IMR-90 (cell line): ENCODE measurements at regions not wholly inside any gene's neighbourhood (a gene's known extent, or its start where the extent isn't known, plus 50 kb on each side); places are given as distances from the start of the nearest gene placed in this dataset.

Experiments
- ATAC-seq: fragments of 200-7000 bp; cut with Tn5 transposase; 2 replicates; pipeline ENCODE4 v1.9.1; 2020; ENCODE audit warnings: low read depth, mild to moderate bottlenecking, moderate library complexity
- BruUV-seq: library from RNA; stranded (reverse); fragments of 400-500 nt; replicated peaks from 2 replicates; lab custom pipeline; 2021; lab: Mats Ljungman, UMichigan
- CTCF ChIA-PET: fragments of 300-600 bp; formaldehyde crosslinking; extraction: SDS; loops from one replicate; lab custom pipeline; 2021; ENCODE audit warnings: antibody characterized with exemption; lab: Yijun Ruan, JAX
- POLR2A ChIA-PET: fragments of 300-600 bp; sonication (Branson Sonifier 250); formaldehyde crosslinking; loops from one replicate; lab custom pipeline; 2022; ENCODE audit warnings: antibody characterized with exemption; ENCODE audit not compliant: unreplicated experiment; lab: Charles Lee
- DNase-seq: peaks from one replicate; pipeline ENCODE4 v3.0.0; 2013
- H2AFZ ChIP-seq: replicated peaks from 2 replicates; pipeline ENCODE3; 2013; ENCODE audit warnings: low read length, mild to moderate bottlenecking; ENCODE audit not compliant: poor library complexity
- H2AK5ac ChIP-seq: 2 replicates; pipeline ENCODE4 v1.6.1; 2013; ENCODE audit warnings: low read depth, low read length, inconsistent platforms
- H2AK9ac ChIP-seq: replicated peaks from 2 replicates; pipeline ENCODE3; 2013; ENCODE audit warnings: mild to moderate bottlenecking, low read depth, low read length, moderate library complexity; ENCODE audit not compliant: poor library complexity
- H2BK120ac ChIP-seq: 2 replicates; pipeline ENCODE4 v1.6.1; 2013; ENCODE audit warnings: low read depth, low read length, inconsistent platforms
- H2BK15ac ChIP-seq: 3 replicates; pipeline ENCODE4 v1.6.1; 2013; ENCODE audit warnings: low read depth, low read length, inconsistent platforms
- H2BK20ac ChIP-seq: 2 replicates; pipeline ENCODE4 v1.6.1; 2013; ENCODE audit warnings: low read depth, mild to moderate bottlenecking, inconsistent platforms, low read length, moderate library complexity
- H2BK5ac ChIP-seq: 2 replicates; pipeline ENCODE4 v1.6.1; 2013; ENCODE audit warnings: mild to moderate bottlenecking, low read depth, low read length, inconsistent platforms; ENCODE audit not compliant: poor library complexity, severe bottlenecking
- H3K14ac ChIP-seq: replicated peaks from 2 replicates; pipeline ENCODE4 v1.6.1; 2013; ENCODE audit warnings: low read depth, low read length, inconsistent platforms
- H3K18ac ChIP-seq: 2 replicates; pipeline ENCODE4 v1.6.1; 2013; ENCODE audit warnings: low read depth, low read length, control low read depth
- H3K23ac ChIP-seq: 2 replicates; pipeline ENCODE4 v1.6.1; 2013; ENCODE audit warnings: low read depth, low read length, inconsistent platforms
- H3K27ac ChIP-seq: 2 replicates; pipeline ENCODE4 v1.5.1; 2013; ENCODE audit warnings: mild to moderate bottlenecking, control low read depth, low read length; ENCODE audit not compliant: insufficient read depth
- H3K27me3 ChIP-seq: 2 replicates; pipeline ENCODE4 v1.6.1; 2013; ENCODE audit warnings: low read length; ENCODE audit not compliant: control insufficient read depth, insufficient read depth
- H3K36me3 ChIP-seq: 2 replicates; pipeline ENCODE4 v1.6.1; 2013; ENCODE audit warnings: low read length, mixed read lengths; ENCODE audit not compliant: control insufficient read depth, insufficient read depth
- H3K4ac ChIP-seq: 2 replicates; pipeline ENCODE4 v1.6.1; 2013; ENCODE audit warnings: low read depth, low read length, inconsistent platforms
- H3K4me1 ChIP-seq: 2 replicates; pipeline ENCODE4 v1.6.1; 2013; ENCODE audit warnings: low read length, mixed read lengths; ENCODE audit not compliant: control insufficient read depth, insufficient read depth
- H3K4me2 ChIP-seq: 2 replicates; pipeline ENCODE4 v1.6.1; 2013; ENCODE audit warnings: low read depth, mild to moderate bottlenecking, control low read depth, low read length, moderate library complexity
- H3K4me3 ChIP-seq: 2 replicates; pipeline ENCODE4 v1.5.1; 2013; ENCODE audit warnings: low read depth, mild to moderate bottlenecking, control low read depth, low read length, moderate library complexity; ENCODE audit not compliant: insufficient read depth
- H3K56ac ChIP-seq: 2 replicates; pipeline ENCODE4 v1.6.1; 2013; ENCODE audit warnings: low read length, inconsistent platforms; ENCODE audit not compliant: insufficient read depth; ENCODE audit errors: extremely low read depth
- H3K79me1 ChIP-seq, 2 experiments: 2 replicates each; pipeline ENCODE4 v1.6.1; 2013; ENCODE audit warnings: low read length in 2 of 2, inconsistent platforms in 1 of 2, low read depth in 1 of 2
- H3K9ac ChIP-seq: 2 replicates; pipeline ENCODE4 v1.6.1; 2013; ENCODE audit warnings: low read depth, low read length, control low read depth
- H3K9me1 ChIP-seq: 2 replicates; pipeline ENCODE4 v1.6.1; 2013; ENCODE audit warnings: low read length, inconsistent platforms; ENCODE audit not compliant: insufficient read depth
- H3K9me3 ChIP-seq: 2 replicates; pipeline ENCODE4 v1.6.1; 2013; ENCODE audit warnings: low read length; ENCODE audit not compliant: control insufficient read depth, insufficient read depth
- H4K20me1 ChIP-seq: 2 replicates; pipeline ENCODE4 v1.6.1; 2013; ENCODE audit warnings: low read length, inconsistent platforms; ENCODE audit not compliant: insufficient read depth
- H4K5ac ChIP-seq: 2 replicates; pipeline ENCODE4 v1.6.1; 2013; ENCODE audit warnings: mild to moderate bottlenecking, low read depth, low read length, control low read depth
- H4K8ac ChIP-seq, 2 experiments: 2 replicates each; pipeline ENCODE4 v1.6.1; 2013; ENCODE audit warnings: low read depth in 2 of 2, low read length in 2 of 2, control low read depth in 1 of 2, inconsistent platforms in 1 of 2
- H4K91ac ChIP-seq: 2 replicates; pipeline ENCODE4 v1.6.1; 2013; ENCODE audit warnings: low read depth, low read length, inconsistent platforms; ENCODE audit not compliant: insufficient read depth
- BHLHE40 ChIP-seq: fragments of 150-350 bp; IDR thresholded peaks from 2 replicates; pipeline ENCODE4 v1.6.1; 2016; ENCODE audit warnings: mild to moderate bottlenecking, low read depth, low read length
- CEBPB ChIP-seq: IDR thresholded peaks from 2 replicates; pipeline ENCODE4 v1.6.1; 2012; ENCODE audit warnings: low read depth, low read length, improper control_type of control experiment
- CHD1 ChIP-seq: IDR thresholded peaks from 2 replicates; pipeline ENCODE4 v1.6.1; 2012; ENCODE audit warnings: low read depth, low read length, improper control_type of control experiment
- CTCF ChIP-seq: conservative IDR thresholded peaks from 2 replicates; pipeline ENCODE4 v1.5.1; 2012; ENCODE audit warnings: mild to moderate bottlenecking, low read depth, low read length, improper control_type of control experiment
- ELK1 ChIP-seq: fragments of 150-350 bp; IDR thresholded peaks from 2 replicates; pipeline ENCODE4 v1.6.1; 2016; ENCODE audit warnings: low read depth, mild to moderate bottlenecking, low read length, moderate library complexity, borderline replicate concordance
- FOS ChIP-seq: fragments of 150-350 bp; IDR thresholded peaks from 2 replicates; pipeline ENCODE4 v1.6.1; 2016; ENCODE audit warnings: low read depth, low read length
- MAFK ChIP-seq: IDR thresholded peaks from 2 replicates; pipeline ENCODE4 v1.6.1; 2012; ENCODE audit warnings: low read depth, low read length, improper control_type of control experiment
- MAZ ChIP-seq: IDR thresholded peaks from 2 replicates; pipeline ENCODE4 v1.6.1; 2012; ENCODE audit warnings: low read depth, mild to moderate bottlenecking, low read length, improper control_type of control experiment, moderate library complexity, borderline replicate concordance
- MXI1 ChIP-seq: IDR thresholded peaks from 2 replicates; pipeline ENCODE4 v1.6.1; 2012; ENCODE audit warnings: low read depth, mild to moderate bottlenecking, low read length, moderate library complexity, borderline replicate concordance
- NFE2L2 ChIP-seq: fragments of 150-350 bp; IDR thresholded peaks from 2 replicates; pipeline ENCODE4 v1.6.1; 2016; ENCODE audit warnings: low read depth, mild to moderate bottlenecking, low read length
- POLR2A ChIP-seq: IDR thresholded peaks from 2 replicates; pipeline ENCODE4 v1.6.1; 2012; ENCODE audit warnings: mild to moderate bottlenecking, low read depth, low read length
- RAD21 ChIP-seq: IDR thresholded peaks from 2 replicates; pipeline ENCODE4 v1.6.1; 2012; ENCODE audit warnings: low read length, improper control_type of control experiment
- RCOR1 ChIP-seq: IDR thresholded peaks from 2 replicates; pipeline ENCODE4 v1.6.1; 2012; ENCODE audit warnings: mild to moderate bottlenecking, low read length, improper control_type of control experiment; ENCODE audit not compliant: insufficient replicate concordance
- RFX5 ChIP-seq: IDR thresholded peaks from 2 replicates; pipeline ENCODE4 v1.8.0; 2012; ENCODE audit warnings: low read depth, mild to moderate bottlenecking, low read length, moderate library complexity
- SMC3 ChIP-seq: fragments of 150-350 bp; IDR thresholded peaks from 2 replicates; pipeline ENCODE4 v1.6.1; 2016; ENCODE audit warnings: low read depth, mild to moderate bottlenecking, antibody characterized with exemption, low read length, moderate library complexity
- WGBS, 2 experiments: methylation state at CpG; one replicate each; pipeline versions ENCODE4 v1.1.5 to v1.1.7; 2013; ENCODE audit warnings: missing lambda C conversion rate in 2 of 2; ENCODE audit not compliant: insufficient read length in 1 of 2; ENCODE audit errors: extremely low coverage in 2 of 2; 5-methylcytosine and 5-hydroxymethylcytosine counted together
- dilution Hi-C: fragments of 300-500 bp; cut with HindIII; formaldehyde crosslinking; loops from one replicate; pipeline ENCODE4 v1.14.3; 2018; ENCODE audit warnings: low sequenced_read_pairs; ENCODE audit not compliant: unreplicated experiment
- in situ Hi-C: fragments of 300-500 bp; cut with MboI; formaldehyde crosslinking; loops from 3 replicates; pipeline ENCODE4 v1.14.3; 2019; ENCODE audit warnings: low sequenced_read_pairs, inconsistent platforms, mixed read lengths
- intact Hi-C: fragments of 100-400 bp; cut with micrococcal nuclease; formaldehyde crosslinking; loops from 2 replicates; pipeline ENCODE4 v1.10.0; 2022
- TF ChIP-seq, protein P1 (sequence below): fragments of 150-350 bp; IDR thresholded peaks from 2 replicates; pipeline ENCODE4 v1.6.1; 2017; ENCODE audit warnings: mild to moderate bottlenecking, antibody characterized with exemption, low read length, low read depth

DNA sequence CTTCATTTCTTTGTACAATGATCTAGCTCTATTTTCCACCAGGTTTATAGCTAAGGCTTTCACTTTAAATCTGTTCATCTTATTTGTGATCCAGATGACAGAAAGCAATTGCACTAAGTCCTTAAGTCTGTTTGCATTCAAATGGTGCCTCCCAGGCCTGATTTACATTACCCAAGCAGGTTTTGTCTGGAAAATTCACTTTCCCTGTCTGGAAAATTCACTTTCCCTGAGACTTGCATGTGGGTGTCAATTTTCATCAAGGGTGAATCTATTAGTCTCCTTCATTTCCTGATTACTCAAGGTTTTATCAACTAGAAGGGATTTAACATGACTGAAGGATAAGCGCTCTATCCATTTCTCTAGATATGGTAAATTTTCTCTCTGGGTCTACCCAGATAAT lies 1480.2 kb upstream of the GOT2 start:
- intact Hi-C loops = no loop called here
- H3K4ac ChIP-seq = no peak overlapping the region
- peaks cover 3% of the 10 kb centered on the region for H3K9me3 ChIP-seq
- H3K79me1 ChIP-seq = no peaks in the 10 kb centered on the region
- H2AK9ac ChIP-seq = no peak overlapping the region
- H3K4me2 ChIP-seq = no peak overlapping the region
- TF ChIP-seq CTCF (no peak), MAZ (no peak), NFE2L2 (no peak), FOS (no peak), ELK1 (no peak), BHLHE40 (no peak), CEBPB (no peak), SMC3 (no peak), CHD1 (no peak), POLR2A (no peak), RAD21 (no peak), MXI1 (no peak), RCOR1 (no peak), MAFK (no peak), RFX5 (no peak)
- TF ChIP-seq, protein P1, sequence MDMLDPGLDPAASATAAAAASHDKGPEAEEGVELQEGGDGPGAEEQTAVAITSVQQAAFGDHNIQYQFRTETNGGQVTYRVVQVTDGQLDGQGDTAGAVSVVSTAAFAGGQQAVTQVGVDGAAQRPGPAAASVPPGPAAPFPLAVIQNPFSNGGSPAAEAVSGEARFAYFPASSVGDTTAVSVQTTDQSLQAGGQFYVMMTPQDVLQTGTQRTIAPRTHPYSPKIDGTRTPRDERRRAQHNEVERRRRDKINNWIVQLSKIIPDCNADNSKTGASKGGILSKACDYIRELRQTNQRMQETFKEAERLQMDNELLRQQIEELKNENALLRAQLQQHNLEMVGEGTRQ = no peak
- H2AFZ ChIP-seq = no peak overlapping the region
- dilution Hi-C loops = no loop called here
- ChIA-PET POLR2A (no interaction called here), CTCF (no interaction called here)
- no peaks in the 10 kb centered on the region for H4K20me1 ChIP-seq
- BruUV-seq = no TSS peak
- H3K18ac ChIP-seq = no peak overlapping the region
- no peak overlapping the region for H3K9ac ChIP-seq
- no peak overlapping the region for H2BK120ac ChIP-seq
- no peak overlapping the region for H4K5ac ChIP-seq
- ATAC-seq (no peak), DNase-seq (no peak)
- no peaks in the 10 kb centered on the region for H3K4me1 ChIP-seq
- no CpG with 5 or more reads among the region's 1 CpG for WGBS, 2 experiments
- H2BK5ac ChIP-seq = no peak overlapping the region
- H3K36me3 ChIP-seq = no peaks in the 10 kb centered on the region
- H2BK20ac ChIP-seq = no peak overlapping the region
- no peaks in the 10 kb centered on the region for H3K27me3 ChIP-seq
- H3K14ac ChIP-seq = no peak overlapping the region
- no peak overlapping the region for H4K91ac ChIP-seq
- no peaks in the 10 kb centered on the region for H3K9me1 ChIP-seq
- in situ Hi-C loops = no loop called here
- H2AK5ac ChIP-seq = no peak overlapping the region
- H2BK15ac ChIP-seq = no peak overlapping the region
- H3K23ac ChIP-seq = no peak overlapping the region
- H3K27ac ChIP-seq = no peak overlapping the region
- H4K8ac ChIP-seq = no peak overlapping the region
- H3K4me3 ChIP-seq = no peak overlapping the region
- no peak overlapping the region for H3K56ac ChIP-seq
